ENCODE measurements at regions not wholly inside any gene's neighbourhood (a gene's known extent, or its start where the extent isn't known, plus 50 kb on each side); places are given as distances from the start of the nearest gene placed in this dataset.

- no peak for DNase-seq
Observed at GRCh38 chr1:113007706-113008364, 51.8 kb upstream of the SLC16A1 start.

- DNase-seq: no peak
Observed at GRCh38 chr1:113008365-113008714, 52.3 kb upstream of the SLC16A1 start.

- DNase-seq: peak; percentile 23
Observed at GRCh38 chr1:113012149-113012548, 56.2 kb upstream of the SLC16A1 start.

- no peak for DNase-seq
Observed at GRCh38 chr1:113013823-113014222, 57.8 kb upstream of the SLC16A1 start.

GRCh38 chr1:113014508-113014907 lies 58.5 kb upstream of the LRIG2 start:
- no peak for DNase-seq

GRCh38 chr1:113018911-113019310 lies 54.1 kb upstream of the LRIG2 start:
- DNase-seq: no peak

- no peak for DNase-seq
Observed at GRCh38 chr1:113021430-113022085, 51.4 kb upstream of the LRIG2 start.
